ENCODE measurements at regions not wholly inside any gene's neighbourhood (a gene's known extent, or its start where the extent isn't known, plus 50 kb on each side); places are given as distances from the start of the nearest gene placed in this dataset.

GRCh38 chr2:20507711-20508110 lies 60.8 kb downstream of the RHOB start:
- Histone ChIP-seq H3K9me3 (no peaks in the 10 kb centered on the region), H3K27ac (no peak overlapping the region), H3K36me3 (no peaks in the 10 kb centered on the region), H3K4me1 (no peaks in the 10 kb centered on the region), H3K27me3 (ENCODE audit: low read depth) (no peaks in the 10 kb centered on the region), H3K4me3 (no peak overlapping the region)
- DNase-seq: no peak
- TF ChIP-seq, protein P1, sequence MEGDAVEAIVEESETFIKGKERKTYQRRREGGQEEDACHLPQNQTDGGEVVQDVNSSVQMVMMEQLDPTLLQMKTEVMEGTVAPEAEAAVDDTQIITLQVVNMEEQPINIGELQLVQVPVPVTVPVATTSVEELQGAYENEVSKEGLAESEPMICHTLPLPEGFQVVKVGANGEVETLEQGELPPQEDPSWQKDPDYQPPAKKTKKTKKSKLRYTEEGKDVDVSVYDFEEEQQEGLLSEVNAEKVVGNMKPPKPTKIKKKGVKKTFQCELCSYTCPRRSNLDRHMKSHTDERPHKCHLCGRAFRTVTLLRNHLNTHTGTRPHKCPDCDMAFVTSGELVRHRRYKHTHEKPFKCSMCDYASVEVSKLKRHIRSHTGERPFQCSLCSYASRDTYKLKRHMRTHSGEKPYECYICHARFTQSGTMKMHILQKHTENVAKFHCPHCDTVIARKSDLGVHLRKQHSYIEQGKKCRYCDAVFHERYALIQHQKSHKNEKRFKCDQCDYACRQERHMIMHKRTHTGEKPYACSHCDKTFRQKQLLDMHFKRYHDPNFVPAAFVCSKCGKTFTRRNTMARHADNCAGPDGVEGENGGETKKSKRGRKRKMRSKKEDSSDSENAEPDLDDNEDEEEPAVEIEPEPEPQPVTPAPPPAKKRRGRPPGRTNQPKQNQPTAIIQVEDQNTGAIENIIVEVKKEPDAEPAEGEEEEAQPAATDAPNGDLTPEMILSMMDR (IDR thresholded peaks at IDR 0.05): no peak
- ATAC-seq: no peak
- intact Hi-C loops (cut with DNase I): no loop called here

DNA sequence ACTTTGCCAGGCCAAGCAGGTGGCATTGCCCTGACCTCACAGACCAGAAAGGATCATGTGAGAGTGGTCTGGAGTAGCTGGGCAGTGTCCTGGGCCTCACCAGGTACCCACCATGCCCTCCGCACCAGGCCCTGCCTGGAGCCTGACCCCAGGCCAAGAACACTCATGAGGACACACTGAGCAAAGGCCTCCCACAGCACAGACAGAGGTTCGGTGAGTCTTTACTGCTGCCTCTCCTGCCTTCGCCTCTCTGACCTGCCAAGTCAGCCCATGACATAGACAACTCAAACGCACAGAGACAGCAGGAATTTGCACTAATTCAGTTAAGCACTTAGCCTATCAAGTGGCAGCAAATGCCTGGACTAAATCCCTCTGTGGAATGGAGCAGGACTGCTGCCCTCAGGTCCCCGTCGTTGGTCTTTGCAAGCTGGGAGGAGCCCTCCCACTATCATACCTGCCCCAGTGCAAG lies 62.5 kb downstream of the RHOB start:
- DNase-seq: no peak
- Histone ChIP-seq H3K9me3 (no peaks in the 10 kb centered on the region), H3K27me3 (ENCODE audit: low read depth) (no peaks in the 10 kb centered on the region), H3K36me3 (no peaks in the 10 kb centered on the region), H3K4me3 (no peak overlapping the region), H3K27ac (no peak overlapping the region), H3K4me1 (no peaks in the 10 kb centered on the region)
- no peak for ATAC-seq
- intact Hi-C loops (cut with DNase I): no loop called here
- TF ChIP-seq, protein P1 (IDR thresholded peaks at IDR 0.05): no peak

GRCh38 chr2:20509770-20510490 lies 63.1 kb downstream of the RHOB start:
- no peaks in the 10 kb centered on the region for H3K27me3 ChIP-seq (ENCODE audit: low read depth)
- no peaks in the 10 kb centered on the region for H3K36me3 ChIP-seq
- DNase-seq (peak; percentile 85), ATAC-seq (peak; percentile 91 to 96)
- no peaks in the 10 kb centered on the region for H3K9me3 ChIP-seq
- intact Hi-C loops (cut with DNase I): no loop called here
- H3K4me3 ChIP-seq: peak overlapping the region; percentile 19
- no peak overlapping the region for H3K27ac ChIP-seq
- no peaks in the 10 kb centered on the region for H3K4me1 ChIP-seq
- TF ChIP-seq, protein P1 (IDR thresholded peaks at IDR 0.05): no peak

GRCh38 chr2:20511130-20511529 lies 64.3 kb downstream of the RHOB start:
- no peaks in the 10 kb centered on the region for H3K36me3 ChIP-seq
- TF ChIP-seq, protein P1 (IDR thresholded peaks at IDR 0.05): no peak
- intact Hi-C loops (cut with DNase I): no loop called here
- H3K4me3 ChIP-seq: no peak overlapping the region
- H3K9me3 ChIP-seq: no peaks in the 10 kb centered on the region
- no peaks in the 10 kb centered on the region for H3K4me1 ChIP-seq
- ATAC-seq: no peak
- H3K27me3 ChIP-seq (ENCODE audit: low read depth): no peaks in the 10 kb centered on the region
- no peak for DNase-seq
- no peak overlapping the region for H3K27ac ChIP-seq

- Histone ChIP-seq H3K27ac (no peak overlapping the region), H3K4me3 (no peak overlapping the region), H3K9me3 (no peaks in the 10 kb centered on the region), H3K36me3 (no peaks in the 10 kb centered on the region), H3K4me1 (peaks cover 8% of the 10 kb centered on the region), H3K27me3 (ENCODE audit: low read depth) (no peaks in the 10 kb centered on the region)
- TF ChIP-seq, protein P1 (IDR thresholded peaks at IDR 0.05): no peak
- ATAC-seq (no peak), DNase-seq (no peak)
- intact Hi-C loops (cut with DNase I): no loop called here
These were observed 65.3 kb downstream of the RHOB start for GRCh38 chr2:20512061-20512605.

Data from lower lobe of right lung (tissue), 2 donors.